MM.1S (cell line): ENCODE measurements at regions not wholly inside any gene's neighbourhood (a gene's known extent, or its start where the extent isn't known, plus 50 kb on each side); places are given as distances from the start of the nearest gene placed in this dataset.

Experiments
- EZH2 ChIP-seq: fragments of 300-600 bp; sonication (generic); optimal IDR thresholded peaks from 2 replicates; pipeline ENCODE3; 2017; ENCODE audit warnings: low read depth, mild to moderate bottlenecking, antibody characterized with exemption, low read length, mixed read lengths
- EZH2phosphoT487 ChIP-seq: fragments of 300-600 bp; sonication (generic); IDR thresholded peaks from 2 replicates; pipeline ENCODE4 v1.6.1; 2018; ENCODE audit warnings: antibody characterized with exemption, low read length
- TF ChIP-seq, protein P1 (sequence below): fragments of 300-600 bp; sonication (generic); IDR thresholded peaks from 2 replicates; pipeline ENCODE4 v1.5.1; 2016; ENCODE audit warnings: antibody characterized with exemption, low read length, mixed read lengths

DNA sequence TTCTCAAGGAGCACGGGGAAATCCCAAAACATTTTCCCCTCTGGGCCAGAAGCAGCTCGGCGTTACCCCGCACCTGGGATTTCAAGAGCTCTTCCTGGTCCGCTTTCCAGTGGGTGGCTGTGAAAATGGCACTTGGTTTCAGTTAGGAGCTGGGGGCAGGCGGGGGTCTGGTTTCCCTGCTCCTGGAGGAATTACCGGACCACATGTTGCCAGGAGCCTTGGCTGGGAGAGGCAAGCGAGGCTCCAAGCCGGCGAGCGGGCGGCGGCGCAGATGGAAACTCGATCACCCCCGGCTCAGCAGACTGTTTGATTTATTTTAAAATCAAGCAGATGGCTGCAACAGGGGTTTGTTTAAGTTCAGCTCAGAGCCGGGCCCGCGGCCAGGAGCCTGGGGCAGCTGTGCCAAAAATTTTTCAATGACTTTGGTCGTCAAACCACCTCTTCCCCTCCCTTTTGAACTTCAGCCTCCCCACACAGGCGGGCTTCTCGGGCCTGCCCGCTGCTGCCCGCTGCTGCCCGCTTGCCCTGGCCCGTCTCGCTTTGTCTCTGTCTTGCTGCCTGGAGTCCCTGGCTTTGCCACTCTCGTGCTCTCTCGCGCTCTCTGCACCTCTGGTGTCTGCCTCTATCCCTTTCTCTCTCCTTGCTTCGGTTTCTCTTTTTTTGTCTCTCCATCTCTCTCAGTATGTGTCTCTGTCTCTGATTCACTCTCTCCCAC lies 108.0 kb upstream of the CIBAR2 start:
- TF ChIP-seq, protein P1, sequence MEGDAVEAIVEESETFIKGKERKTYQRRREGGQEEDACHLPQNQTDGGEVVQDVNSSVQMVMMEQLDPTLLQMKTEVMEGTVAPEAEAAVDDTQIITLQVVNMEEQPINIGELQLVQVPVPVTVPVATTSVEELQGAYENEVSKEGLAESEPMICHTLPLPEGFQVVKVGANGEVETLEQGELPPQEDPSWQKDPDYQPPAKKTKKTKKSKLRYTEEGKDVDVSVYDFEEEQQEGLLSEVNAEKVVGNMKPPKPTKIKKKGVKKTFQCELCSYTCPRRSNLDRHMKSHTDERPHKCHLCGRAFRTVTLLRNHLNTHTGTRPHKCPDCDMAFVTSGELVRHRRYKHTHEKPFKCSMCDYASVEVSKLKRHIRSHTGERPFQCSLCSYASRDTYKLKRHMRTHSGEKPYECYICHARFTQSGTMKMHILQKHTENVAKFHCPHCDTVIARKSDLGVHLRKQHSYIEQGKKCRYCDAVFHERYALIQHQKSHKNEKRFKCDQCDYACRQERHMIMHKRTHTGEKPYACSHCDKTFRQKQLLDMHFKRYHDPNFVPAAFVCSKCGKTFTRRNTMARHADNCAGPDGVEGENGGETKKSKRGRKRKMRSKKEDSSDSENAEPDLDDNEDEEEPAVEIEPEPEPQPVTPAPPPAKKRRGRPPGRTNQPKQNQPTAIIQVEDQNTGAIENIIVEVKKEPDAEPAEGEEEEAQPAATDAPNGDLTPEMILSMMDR = no peak
- TF ChIP-seq EZH2 = no peak
- no peak for TF ChIP-seq EZH2phosphoT487
